Adrenal gland (tissue), 9 donors: ENCODE measurements at regions not wholly inside any gene's neighbourhood (a gene's known extent, or its start where the extent isn't known, plus 50 kb on each side); places are given as distances from the start of the nearest gene placed in this dataset.

Experiments used
- DNase-seq, 7 donors: peaks; one replicate each; pipeline ENCODE4 v3.0.0-alpha.2; 2019 to 2020
- H3K27ac ChIP-seq, 5 donors: fragments of 200-600 bp; sonication (generic) in 4 of 5; 1 replicate in 3 of 5; 2 replicates in 2 of 5; pipeline versions ENCODE4 v1.5.1 to v1.8.0; 2016 to 2020; ENCODE audit warnings: mild to moderate bottlenecking in 1 of 5
- H3K27me3 ChIP-seq: fragments of 200-600 bp; 2 replicates; pipeline ENCODE4 v1.8.0; 2021
- H3K36me3 ChIP-seq, 2 donors: fragments of 200-600 bp; replicated peaks in 1 of 2; 1 replicate in 1 of 2; 2 replicates in 1 of 2; pipeline versions ENCODE4 v1.5.1 to v1.8.0; 2018 to 2022
- H3K4me1 ChIP-seq, 2 donors: fragments of 200-600 bp; replicated peaks in 1 of 2; 1 replicate in 1 of 2; 2 replicates in 1 of 2; pipeline versions ENCODE4 v1.5.1 to v1.8.0; 2018 to 2021
- H3K4me3 ChIP-seq, 4 donors: fragments of 200-600 bp; sonication (generic) in 3 of 4; one replicate each; pipeline ENCODE4 v1.5.1; 2016 to 2018
- H3K9me3 ChIP-seq, 3 donors: fragments of 200-600 bp; sonication (generic) in 1 of 3; replicated peaks in 1 of 3; 1 replicate in 2 of 3; 2 replicates in 1 of 3; pipeline versions ENCODE4 v1.5.1 to v1.8.0; 2016 to 2021
- POLR2A ChIP-seq, 2 donors: fragments of 450-650 bp; IDR thresholded peaks; one replicate each; pipeline ENCODE4 v1.6.1; 2017; ENCODE audit warnings: antibody characterized with exemption in 2 of 2, mild to moderate bottlenecking in 2 of 2, moderate library complexity in 1 of 2
- WGBS, 4 donors: extraction: QIAGEN DNeasy Blood & Tissue Kit in 2 of 4; methylation state at CpG; one replicate each; pipeline versions ENCODE4 v1.1.5 to v1.1.7; 2013 to 2017; 5-methylcytosine and 5-hydroxymethylcytosine counted together
- intact Hi-C, 2 donors: fragments of 100-400 bp; cut with DNase I; formaldehyde crosslinking; loops; one replicate each; pipeline versions ENCODE4 v1.14.1 to v1.15.0; 2022 to 2023
- TF ChIP-seq, protein P1 (sequence below), 6 experiments: fragments of 450-650 bp in 4 of 6; fragments of 200-600 bp in 2 of 6; sonication (generic) in 1 of 6; IDR thresholded peaks; 1 replicate in 5 of 6; 2 replicates in 1 of 6; pipeline versions ENCODE4 v1.5.1 to v1.8.0; 2016 to 2021; ENCODE audit warnings: antibody characterized with exemption in 6 of 6, mild to moderate bottlenecking in 2 of 6, moderate library complexity in 1 of 6
- donor health status: healthy with polysubstance abuse.
- donor health status: Bipolar disorder and iron deficiency.
- donor health status: DM: yes; HTN: yes; CAD: no.
- donor health status: DM: no; HTN: no; CAD: no.
- donor health status: DM: no; HTN: no; CAD: no.

GRCh38 chr20:7285918-7286556 is 518.6 kb downstream of the BMP2 start:
- Histone ChIP-seq H3K4me1 (no peaks in the 10 kb centered on the region), H3K27me3 (no peaks in the 10 kb centered on the region), H3K36me3 (no peaks in the 10 kb centered on the region), H3K27ac (no peak overlapping the region), H3K9me3 (no peaks in the 10 kb centered on the region), H3K4me3 (no peak overlapping the region)
- intact Hi-C loops, result no loop called here
- TF ChIP-seq, protein P1, sequence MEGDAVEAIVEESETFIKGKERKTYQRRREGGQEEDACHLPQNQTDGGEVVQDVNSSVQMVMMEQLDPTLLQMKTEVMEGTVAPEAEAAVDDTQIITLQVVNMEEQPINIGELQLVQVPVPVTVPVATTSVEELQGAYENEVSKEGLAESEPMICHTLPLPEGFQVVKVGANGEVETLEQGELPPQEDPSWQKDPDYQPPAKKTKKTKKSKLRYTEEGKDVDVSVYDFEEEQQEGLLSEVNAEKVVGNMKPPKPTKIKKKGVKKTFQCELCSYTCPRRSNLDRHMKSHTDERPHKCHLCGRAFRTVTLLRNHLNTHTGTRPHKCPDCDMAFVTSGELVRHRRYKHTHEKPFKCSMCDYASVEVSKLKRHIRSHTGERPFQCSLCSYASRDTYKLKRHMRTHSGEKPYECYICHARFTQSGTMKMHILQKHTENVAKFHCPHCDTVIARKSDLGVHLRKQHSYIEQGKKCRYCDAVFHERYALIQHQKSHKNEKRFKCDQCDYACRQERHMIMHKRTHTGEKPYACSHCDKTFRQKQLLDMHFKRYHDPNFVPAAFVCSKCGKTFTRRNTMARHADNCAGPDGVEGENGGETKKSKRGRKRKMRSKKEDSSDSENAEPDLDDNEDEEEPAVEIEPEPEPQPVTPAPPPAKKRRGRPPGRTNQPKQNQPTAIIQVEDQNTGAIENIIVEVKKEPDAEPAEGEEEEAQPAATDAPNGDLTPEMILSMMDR (IDR thresholded peaks at IDR 0.05), result peak; percentile 66 to 85 (median 80)
- TF ChIP-seq POLR2A (IDR thresholded peaks at IDR 0.05), result no peak
- WGBS, 4 donors, result 9 to 17% (median 15%) methylated on average over 9 of the region's 9 CpGs
- peak; percentile 60 to 92 (median 82) for DNase-seq

- Histone ChIP-seq H3K27me3 (peaks cover 3% of the 10 kb centered on the region), H3K36me3 (no peaks in the 10 kb centered on the region), H3K9me3 (no peaks in the 10 kb centered on the region), H3K4me3 (no peak overlapping the region), H3K27ac (no peak overlapping the region), H3K4me1 (no peaks in the 10 kb centered on the region)
- TF ChIP-seq POLR2A (IDR thresholded peaks at IDR 0.05), result no peak
- TF ChIP-seq, protein P1 (IDR thresholded peaks at IDR 0.05), result no peak
- intact Hi-C loops, result no loop called here
- DNase-seq, result no peak
- WGBS, 4 donors, result 54 to 69% (median 59%) methylated on average over 2 of the region's 2 CpGs
Measured at GRCh38 chr20:7291323-7291943, 523.9 kb downstream of the BMP2 start.

DNA sequence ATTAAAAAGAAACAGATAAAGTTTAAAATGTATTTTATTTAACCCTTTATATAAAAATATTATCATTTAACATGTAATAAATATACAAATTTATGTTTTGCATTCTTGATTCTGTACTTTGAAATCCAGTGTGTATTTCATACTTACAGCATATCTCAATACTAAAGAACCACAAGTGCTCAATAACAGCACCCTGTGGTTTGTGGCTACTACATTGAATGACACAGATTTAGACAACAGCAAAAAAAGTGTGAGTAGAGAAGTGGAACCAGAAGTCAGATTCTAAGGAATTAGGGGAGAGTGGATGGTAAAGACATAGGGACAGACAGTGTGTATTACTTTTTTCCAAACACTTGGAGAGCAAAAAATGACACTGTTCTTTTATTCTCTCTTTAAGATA is 524.5 kb downstream of the BMP2 start:
- Histone ChIP-seq H3K27me3 (peaks cover 3% of the 10 kb centered on the region), H3K4me3 (no peak overlapping the region), H3K36me3 (no peaks in the 10 kb centered on the region), H3K27ac (no peak overlapping the region), H3K9me3 (no peaks in the 10 kb centered on the region), H3K4me1 (no peaks in the 10 kb centered on the region)
- intact Hi-C loops, result no loop called here
- TF ChIP-seq POLR2A (IDR thresholded peaks at IDR 0.05), result no peak
- TF ChIP-seq, protein P1 (IDR thresholded peaks at IDR 0.05), result no peak
- no peak for DNase-seq

GRCh38 chr20:7294816-7295360 is 527.4 kb downstream of the BMP2 start:
- intact Hi-C loops, result no loop called here
- WGBS, 4 donors, result 72 to 81% (median 80%) methylated on average over 4 to 6 of the region's 6 CpGs

More at GRCh38 chr20:7294816-7295360, 527.4 kb downstream of the BMP2 start:
- H3K36me3 ChIP-seq, result no peaks in the 10 kb centered on the region
- peaks cover 3% of the 10 kb centered on the region for H3K27me3 ChIP-seq
- no peak for TF ChIP-seq POLR2A (IDR thresholded peaks at IDR 0.05)
- TF ChIP-seq, protein P1 (IDR thresholded peaks at IDR 0.05), result no peak
- DNase-seq, result no peak
- H3K4me1 ChIP-seq, result no peaks in the 10 kb centered on the region
- no peak overlapping the region for H3K4me3 ChIP-seq
- H3K9me3 ChIP-seq, result no peaks in the 10 kb centered on the region
- no peak overlapping the region for H3K27ac ChIP-seq
